GM13976 (cell line): ENCODE measurements at regions not wholly inside any gene's neighbourhood (a gene's known extent, or its start where the extent isn't known, plus 50 kb on each side); places are given as distances from the start of the nearest gene placed in this dataset.

Experiments
- DNase-seq: peaks from one replicate; pipeline ENCODE4 v3.0.0; 2012; ENCODE audit warnings: low spot score
- CTCF ChIP-seq: IDR thresholded peaks from 2 replicates; pipeline ENCODE4 v1.5.1; 2012; ENCODE audit warnings: borderline replicate concordance, mild to moderate bottlenecking; ENCODE audit not compliant: insufficient read depth; ENCODE audit errors: extremely low read depth, missing control alignments, control extremely low read depth
- in situ Hi-C: fragments of 300-500 bp; cut with MboI; formaldehyde crosslinking; loops from one replicate; pipeline ENCODE4 v1.12.0; 2022; ENCODE audit warnings: low sequenced_read_pairs, mixed read lengths, inconsistent platforms; ENCODE audit not compliant: unreplicated experiment

DNA sequence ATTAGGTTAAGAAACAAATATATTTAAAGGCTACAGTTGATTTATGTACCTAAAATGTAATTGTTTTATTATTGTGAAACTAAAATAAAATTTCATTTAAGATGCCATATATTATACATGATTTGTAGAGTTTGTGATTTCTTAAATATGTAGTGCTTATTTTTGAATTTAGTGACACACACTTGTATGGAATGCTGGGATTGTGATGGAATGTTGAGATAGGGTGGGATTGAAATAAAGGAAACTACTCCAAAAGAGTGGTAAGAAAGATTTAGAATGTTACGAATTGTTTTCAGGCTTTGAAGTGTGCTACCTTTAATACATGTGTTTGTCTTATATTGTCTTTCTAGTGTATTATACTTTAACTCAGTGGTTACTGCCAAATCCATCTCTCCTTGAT is 330.3 kb upstream of the PITX2 start:
- in situ Hi-C loops, result loop anchor here (25.0 kb wide), 1 partner anchor 316 kb away; no protein-coding TSS in a partner anchor
- no peak for DNase-seq

GRCh38 chr4:110953898-110954297 is 331.0 kb upstream of the PITX2 start:
- DNase-seq, result no peak
- TF ChIP-seq CTCF, result no peak
- in situ Hi-C loops, result loop anchor here (25.0 kb wide), 1 partner anchor 317 kb away; no protein-coding TSS in a partner anchor

More for the DNA sequence above, 330.3 kb upstream of the PITX2 start:
- no peak for TF ChIP-seq CTCF

GRCh38 chr4:110955748-110956147 is 332.9 kb upstream of the PITX2 start:
- DNase-seq, result no peak
- TF ChIP-seq CTCF, result no peak
- in situ Hi-C loops, result loop anchor here (25.0 kb wide), 1 partner anchor 318 kb away; no protein-coding TSS in a partner anchor

- no peak for TF ChIP-seq CTCF
- no peak for DNase-seq
- in situ Hi-C loops, result loop anchor here (25.0 kb wide), 1 partner anchor 322 kb away; no protein-coding TSS in a partner anchor
Measured at GRCh38 chr4:110959041-110959643, 336.3 kb upstream of the PITX2 start.

- in situ Hi-C loops, result loop anchor here (25.0 kb wide), 1 partner anchor 324 kb away; no protein-coding TSS in a partner anchor
- no peak for DNase-seq
- no peak for TF ChIP-seq CTCF
Measured at GRCh38 chr4:110961066-110961465, 338.2 kb upstream of the PITX2 start.

- in situ Hi-C loops, result loop anchor here (25.0 kb wide), 1 partner anchor 325 kb away; no protein-coding TSS in a partner anchor
- no peak for TF ChIP-seq CTCF
- DNase-seq, result no peak
Measured at GRCh38 chr4:110962616-110963015, 339.7 kb upstream of the PITX2 start.
